GM21717 (cell line): ENCODE measurements at regions not wholly inside any gene's neighbourhood (a gene's known extent, or its start where the extent isn't known, plus 50 kb on each side); places are given as distances from the start of the nearest gene placed in this dataset.
"Not testable (repeated sequence)": the region's sequence is repeated elsewhere in the genome, so short reads cannot be mapped to it uniquely, and the experiment has no call there.

Experiments used
- ATAC-seq: cut with Tn5 transposase; IDR thresholded peaks from one replicate; pipeline ENCODE4 v1.9.1; 2021; ENCODE audit warnings: mild to moderate bottlenecking, moderate library complexity; ENCODE audit not compliant: unreplicated experiment

DNA sequence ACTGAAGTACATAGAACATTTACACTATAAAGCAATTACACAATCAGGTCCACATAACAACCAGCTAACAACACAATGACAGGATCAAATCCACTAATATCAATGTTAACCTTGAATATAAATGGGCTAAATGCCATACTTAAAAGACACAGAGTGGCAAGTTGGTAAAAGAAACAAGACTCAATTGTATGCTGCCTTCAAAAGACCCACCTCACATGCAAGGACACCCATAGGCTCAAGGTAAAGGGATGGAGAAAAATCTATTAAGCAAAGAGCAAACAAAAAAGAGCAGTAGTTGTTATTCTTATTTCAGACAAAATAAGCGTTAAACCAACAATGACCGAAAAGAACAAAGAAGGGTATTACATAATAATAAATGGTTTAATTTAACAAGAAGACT lies 183.3 kb downstream of the PYDC2 start:
- no peak for ATAC-seq

DNA sequence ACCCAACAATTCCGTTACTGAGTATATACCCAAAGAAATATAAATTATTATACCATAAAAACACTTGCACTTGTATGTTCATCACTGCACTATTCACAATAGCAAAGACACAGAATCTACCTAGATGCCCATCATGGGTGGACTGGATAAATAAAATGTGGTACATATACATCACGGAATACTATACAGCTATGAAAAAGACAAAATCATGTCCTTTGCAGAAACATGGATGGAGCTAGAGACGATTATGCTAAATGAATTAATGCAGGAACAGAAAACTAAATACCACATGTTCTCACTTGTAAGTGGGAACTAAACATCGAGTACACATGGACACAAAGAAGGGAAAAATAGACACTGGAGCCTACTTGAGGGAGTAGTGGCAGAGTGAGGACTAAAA lies 185.3 kb downstream of the PYDC2 start:
- no peak for ATAC-seq

DNA sequence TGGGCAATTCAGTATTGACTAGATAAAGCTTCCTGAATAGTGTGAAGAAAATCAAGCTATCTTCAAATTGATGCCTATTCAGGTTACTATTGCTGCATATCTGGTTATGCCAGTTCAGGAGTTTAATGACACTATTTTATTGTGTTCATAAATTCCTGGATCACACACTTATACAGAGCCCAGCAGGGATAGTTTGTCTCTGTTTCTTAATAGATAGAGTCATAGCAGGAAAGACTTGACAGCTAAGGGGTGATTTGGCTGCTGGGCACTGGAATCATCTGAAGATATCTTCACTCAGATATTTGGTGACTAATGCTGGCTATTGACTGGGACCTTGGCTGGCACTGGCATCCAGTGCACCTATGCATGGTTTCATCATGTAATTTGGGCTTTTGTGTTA lies 187.8 kb downstream of the PYDC2 start:
- no peak for ATAC-seq

DNA sequence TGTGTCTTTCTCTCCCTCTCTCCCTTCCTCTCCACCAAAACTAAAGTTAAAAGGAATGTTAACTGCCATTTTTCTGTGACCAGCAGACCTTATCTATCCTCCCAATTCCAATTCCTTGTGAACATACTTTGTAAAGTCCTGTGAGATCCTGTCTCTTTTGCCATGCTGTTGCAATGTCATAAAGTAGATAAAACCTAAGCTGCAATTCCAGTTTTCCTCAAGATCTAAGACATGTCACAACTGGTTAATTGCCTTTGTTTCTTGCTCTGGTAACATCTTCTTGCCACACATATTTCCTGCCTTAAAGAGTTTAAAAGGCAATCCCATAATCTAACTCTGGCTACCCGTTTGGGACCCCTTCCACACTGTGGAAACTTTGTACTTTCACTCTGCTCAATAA lies 188.7 kb downstream of the PYDC2 start:
- no peak for ATAC-seq

DNA sequence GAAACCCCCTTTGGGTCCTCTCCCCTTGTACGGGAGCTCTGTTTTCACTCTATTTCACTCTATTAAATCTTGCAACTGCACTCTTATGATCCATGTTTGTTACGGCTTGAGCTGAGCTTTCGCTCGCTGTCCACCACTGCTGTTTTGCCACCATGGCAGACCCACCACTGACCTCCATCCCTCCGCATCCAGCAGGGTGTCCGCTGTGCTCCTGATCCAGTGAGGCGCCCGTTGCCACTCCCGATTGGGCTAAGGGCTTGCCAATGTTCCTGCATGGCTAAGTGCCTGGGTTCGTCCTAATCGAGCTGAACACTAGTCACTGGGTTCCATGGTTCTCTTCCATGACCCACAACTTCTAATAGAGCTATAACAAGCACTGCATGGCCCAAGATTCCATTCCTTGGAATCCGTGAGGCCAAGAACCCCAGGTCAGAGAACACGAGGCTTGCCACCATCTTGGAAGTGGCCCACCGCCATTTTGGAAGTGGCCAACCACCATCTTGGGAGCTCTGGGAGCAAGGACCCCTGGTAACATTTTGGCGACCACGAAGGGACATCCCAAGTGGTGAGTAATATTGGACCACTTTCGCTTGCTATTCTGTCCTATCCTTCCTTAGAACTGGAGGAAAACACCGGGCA lies 197.9 kb downstream of the PYDC2 start:
- ATAC-seq = not testable (repeated sequence)

DNA sequence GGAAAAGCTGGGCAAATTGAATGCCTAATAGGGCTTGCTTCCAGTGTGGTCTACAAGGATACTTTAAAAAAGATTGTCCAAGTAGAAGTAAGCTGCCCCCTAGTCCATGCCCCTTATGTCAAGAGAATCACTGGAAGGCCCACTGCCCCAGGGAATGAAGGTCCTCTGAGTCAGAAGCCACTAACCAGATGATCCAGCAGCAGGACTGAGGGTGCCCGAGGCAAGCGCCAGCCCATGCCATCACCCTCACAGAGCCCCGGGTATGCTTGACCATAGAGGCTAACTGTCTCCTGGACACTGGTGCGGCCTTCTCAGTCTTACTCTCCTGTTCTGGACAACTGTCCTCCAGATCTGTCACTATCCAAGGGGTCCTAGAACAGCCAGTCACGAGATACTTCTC lies 201.2 kb downstream of the PYDC2 start:
- ATAC-seq = not testable (repeated sequence)

DNA sequence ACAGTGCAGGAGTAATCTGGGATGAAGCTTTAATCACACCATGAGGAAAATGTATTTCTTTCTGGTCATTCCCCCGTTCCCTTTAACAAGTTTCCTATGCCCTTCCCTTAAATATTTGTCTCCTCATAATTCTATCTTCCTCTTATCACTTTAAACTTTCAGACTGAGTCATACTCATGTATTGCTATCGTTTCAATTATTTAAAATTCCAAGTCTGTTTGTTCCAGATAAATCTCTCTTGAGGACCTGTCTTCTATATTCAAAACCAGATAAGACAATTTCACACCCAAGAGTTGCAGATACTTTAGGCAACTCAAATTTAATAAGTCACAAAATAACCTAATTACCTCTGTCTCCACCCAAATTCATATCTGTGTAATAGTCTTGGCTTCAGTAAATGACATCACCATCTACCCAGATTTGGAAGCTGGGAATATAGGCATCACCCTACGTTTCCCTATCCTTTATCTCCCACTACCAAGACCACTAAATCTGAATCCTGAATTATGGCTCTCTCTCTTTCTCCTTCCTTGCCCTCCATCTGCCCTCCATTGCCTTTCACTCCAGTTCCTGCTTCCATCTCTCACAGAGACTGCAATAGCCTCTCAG lies 220.1 kb downstream of the PYDC2 start:
- no peak for ATAC-seq

DNA sequence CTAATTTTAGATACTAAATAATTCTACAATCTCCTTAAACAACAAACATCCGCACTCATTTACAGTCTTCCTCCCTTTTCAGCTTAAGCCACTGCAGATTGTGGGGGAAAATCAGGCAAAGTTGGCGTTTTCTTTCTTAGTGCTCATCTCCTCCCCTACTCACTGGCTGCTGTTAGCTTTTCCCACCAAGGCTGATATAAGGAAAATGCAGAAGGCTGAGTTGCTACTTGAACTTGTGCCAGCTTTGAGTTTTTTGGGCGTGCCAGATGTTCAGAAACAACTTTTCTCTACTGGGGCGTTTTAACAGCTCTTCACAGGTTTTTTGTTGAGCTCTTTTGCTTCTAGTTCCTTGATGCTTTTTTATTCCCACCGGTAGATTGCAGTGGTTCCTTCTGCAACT lies 222.0 kb downstream of the PYDC2 start:
- ATAC-seq = no peak

DNA sequence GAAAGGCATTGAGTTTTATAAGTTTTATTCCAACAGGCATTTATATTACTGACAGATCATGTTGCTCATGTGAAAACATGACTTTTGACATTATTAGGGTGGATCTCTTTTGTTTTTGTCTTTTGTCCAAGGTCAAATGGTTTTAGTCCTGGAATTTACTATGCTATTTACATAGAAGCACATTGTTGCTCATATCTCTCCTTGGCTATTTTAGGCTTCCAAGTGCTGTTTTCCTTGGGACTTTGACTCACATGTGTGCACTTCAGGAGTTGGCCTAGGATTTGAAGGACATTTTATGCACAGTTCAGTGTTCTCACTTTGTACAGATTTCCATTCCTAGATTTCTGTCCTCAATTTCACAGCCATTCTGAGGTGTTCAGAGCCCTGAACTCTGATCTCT lies 225.7 kb downstream of the PYDC2 start:
- no peak for ATAC-seq

DNA sequence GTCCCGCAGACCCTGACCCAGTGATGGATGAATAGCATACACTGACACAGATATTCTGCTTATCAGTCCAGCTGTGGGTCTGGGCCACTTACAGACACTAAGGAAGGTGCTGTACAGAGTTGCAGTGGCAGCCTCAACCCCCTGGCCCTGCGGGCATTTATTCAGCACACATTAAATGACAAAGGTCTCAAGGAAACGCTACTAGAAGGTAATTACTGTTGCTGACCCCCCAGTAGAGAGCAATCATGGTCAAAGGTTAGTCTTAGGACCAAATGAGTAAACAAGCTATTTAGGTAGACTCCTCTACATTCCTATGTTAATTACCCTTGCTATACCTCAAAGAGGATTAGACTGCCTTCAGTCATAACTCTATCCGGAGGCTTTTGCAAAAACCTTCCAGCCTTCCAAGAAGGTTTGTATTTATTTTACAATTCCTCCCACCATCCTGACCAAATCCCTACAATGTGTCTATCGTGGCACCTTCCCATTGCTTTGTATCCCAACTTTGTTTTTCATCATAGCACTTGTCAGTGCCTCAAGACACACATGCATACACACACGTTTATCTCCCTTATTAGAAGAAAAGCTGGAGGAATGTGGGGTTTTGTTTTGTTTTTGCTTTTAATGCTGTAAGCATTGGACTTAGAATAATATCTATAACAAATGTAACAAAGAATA lies 227.9 kb downstream of the PYDC2 start:
- no peak for ATAC-seq

DNA sequence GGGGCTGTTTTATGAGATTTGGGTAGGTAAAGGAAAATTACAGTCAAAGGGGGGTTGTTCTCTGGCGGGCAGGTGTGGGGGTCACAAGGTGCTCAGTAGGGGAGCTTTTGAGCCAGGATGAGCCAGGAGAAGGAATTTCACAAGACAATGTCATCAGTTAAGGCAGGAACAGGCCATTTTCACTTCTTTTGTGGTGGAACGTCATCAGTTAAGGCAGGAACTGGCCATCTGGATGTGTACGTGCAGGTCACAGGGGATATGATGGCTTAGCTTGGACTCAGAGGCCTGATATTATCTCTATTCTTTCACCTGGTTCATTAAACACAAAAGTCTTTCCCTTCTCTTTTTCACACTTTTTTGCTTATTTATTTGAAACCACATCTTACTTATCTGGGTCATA lies 230.2 kb downstream of the PYDC2 start:
- not testable (repeated sequence) for ATAC-seq

DNA sequence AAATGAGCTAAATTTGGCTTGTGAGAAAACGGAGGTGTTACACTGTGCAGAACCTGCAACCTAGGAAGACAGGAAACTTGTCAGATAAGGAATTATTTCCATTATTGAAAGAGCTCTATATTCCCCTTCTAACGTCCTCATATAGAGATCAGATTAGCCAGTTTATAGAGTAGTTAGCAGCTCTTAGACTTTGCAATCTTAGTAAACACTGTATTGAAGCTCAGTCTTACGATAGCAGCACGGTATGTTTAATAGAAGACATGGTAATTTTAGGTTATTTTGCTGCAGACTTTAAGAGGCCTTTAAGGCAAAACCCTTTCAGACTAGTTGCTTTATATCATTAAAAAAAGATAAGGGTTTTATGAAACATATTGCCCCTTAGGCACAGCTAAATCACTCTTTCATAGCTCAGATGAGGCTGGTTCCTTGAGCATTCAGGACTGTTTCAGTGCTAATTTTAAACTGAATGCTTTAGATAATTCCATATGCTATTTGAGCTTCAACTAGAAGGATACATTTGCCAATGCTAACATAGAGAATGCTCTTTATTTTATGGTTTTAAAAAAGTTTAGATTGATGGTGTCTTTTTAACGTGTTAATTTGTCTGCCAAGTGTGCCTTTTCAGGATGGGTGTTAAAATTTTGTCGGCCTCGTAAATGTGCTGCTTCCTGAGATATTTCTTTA lies 234.3 kb downstream of the PYDC2 start:
- ATAC-seq = no peak

DNA sequence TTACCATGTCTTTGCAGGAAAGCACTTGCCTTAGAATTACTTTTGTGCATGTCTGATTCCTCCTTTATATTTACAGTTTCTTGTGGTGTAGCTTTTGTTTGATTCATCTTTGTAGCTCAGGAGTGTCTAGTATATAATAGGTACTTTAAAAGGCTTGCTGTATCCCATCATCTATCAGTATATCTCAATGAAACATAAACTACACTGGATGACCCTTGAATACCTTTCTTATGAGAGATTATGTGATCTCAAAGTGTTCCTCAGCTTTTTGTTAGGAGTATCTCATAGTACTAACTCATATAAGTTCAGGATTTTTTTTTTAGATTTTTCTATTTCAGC lies 234.8 kb downstream of the PYDC2 start:
- no peak for ATAC-seq

DNA sequence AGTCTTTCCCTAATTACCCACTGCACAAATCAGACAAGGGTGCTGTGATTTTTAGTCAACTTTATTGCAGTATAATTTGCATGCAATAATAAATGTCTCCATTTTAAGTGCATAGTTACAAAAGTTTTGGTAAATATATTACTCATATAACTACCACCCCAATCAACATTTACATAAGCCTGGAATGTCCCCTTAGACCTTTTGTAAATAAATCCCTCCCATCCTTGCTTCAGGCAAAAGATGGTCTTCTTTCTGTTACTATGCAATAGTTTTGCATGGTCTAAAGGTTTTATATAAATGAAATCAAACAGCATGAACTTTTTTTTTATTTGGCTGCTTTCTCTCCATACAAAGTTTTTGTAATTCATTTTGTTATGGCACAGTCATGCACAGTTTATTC lies 235.4 kb downstream of the PYDC2 start:
- ATAC-seq = no peak

DNA sequence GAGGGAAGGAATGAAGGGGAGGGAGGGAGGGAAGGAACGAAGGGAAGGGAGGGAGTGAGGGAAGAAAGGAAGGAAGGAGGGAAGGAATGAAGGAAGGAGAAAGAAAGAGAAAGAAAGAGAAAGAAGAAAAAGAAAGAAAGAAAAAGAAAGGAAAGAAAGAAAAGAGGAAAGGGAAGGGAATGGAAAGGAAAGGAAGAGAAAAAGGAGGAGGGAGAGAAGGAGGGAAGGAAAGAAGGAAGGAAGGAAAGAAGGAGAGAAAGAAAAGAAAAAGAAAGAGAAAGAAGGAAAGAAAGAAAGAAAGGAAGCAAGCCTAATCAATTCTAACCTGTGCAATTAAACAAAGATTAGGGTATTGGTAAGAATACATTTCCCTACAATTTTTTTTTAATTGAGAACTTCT lies 238.6 kb downstream of the PYDC2 start:
- ATAC-seq = no peak

DNA sequence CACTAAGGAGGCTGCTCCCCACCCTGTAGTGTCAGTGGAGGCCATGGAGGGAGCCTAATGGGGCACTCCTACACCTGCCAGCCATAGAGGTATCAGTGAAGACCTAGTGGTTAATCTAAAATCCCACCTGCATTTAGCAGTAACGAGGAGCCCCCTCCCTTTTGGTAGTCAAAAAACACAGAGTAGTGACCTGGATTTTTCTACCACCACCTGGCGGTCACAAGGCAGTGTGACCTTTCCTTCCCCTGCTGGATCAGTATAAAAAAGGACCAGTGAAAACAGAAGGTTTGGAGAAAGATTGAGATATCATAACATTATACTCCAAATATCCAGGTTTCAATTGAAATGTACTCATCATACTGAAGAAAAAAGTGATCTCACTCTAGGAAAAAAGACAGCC lies 241.2 kb downstream of the PYDC2 start:
- ATAC-seq = no peak

DNA sequence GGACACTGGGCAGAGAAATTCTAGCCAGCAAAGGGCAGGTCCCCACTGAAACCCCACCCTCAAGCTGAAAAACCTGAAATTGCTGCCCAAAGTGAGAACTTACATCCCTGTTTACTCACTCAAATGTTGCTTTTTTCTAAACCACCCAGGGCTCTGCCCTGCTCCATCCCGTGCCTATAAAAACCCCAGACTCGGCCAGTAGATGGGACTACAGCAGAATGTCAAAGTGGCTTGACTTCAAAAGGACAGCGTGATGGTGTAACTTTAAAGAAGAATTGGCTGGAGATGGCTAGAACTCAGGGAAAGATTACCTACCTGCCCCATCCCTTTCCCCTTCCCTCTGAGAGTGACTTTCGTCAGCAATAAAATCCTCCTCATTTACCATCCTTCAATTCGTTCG lies 246.9 kb downstream of the PYDC2 start:
- no peak for ATAC-seq

DNA sequence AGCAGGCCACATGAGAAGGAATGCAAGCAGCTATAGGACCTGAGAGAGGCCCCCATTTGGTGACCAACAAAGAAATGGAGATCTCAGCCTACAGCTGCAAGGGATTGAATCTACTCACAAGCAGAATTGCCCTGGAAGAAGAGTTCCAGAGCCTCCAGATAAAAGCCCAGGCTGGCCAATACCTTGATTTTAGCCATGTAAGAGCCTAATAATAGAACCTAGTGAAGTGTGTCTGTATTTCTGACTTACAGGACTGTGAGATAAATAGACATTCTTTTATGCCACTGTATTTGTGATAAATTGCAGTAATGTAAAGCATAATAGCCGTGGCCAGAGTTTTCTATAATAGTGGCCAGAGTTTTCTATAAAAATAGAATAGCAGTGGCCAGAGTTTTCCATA lies 254.6 kb downstream of the PYDC2 start:
- no peak for ATAC-seq

DNA sequence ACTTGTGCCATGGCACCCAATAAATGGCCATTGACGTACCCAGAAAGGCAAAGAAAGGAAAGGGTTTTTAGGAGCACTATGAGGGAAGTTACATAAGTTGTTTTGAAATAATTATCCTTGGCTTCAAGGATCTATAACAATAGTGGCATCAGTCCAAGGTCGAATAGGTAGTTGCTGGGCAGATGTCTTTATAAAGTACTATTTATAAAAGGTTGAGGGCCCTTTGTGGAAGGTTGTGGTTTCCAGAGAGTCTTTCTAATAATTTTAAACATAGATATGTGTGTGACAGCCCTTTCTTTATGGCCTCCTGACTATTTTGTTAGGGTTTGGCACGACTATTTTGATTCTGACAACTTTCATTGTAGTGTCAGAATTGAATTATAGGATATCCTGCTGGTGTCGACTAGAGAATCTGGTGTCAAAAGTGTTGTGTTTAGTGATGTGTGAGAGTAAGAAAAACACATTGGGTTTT lies 260.5 kb downstream of the PYDC2 start:
- ATAC-seq = no peak

DNA sequence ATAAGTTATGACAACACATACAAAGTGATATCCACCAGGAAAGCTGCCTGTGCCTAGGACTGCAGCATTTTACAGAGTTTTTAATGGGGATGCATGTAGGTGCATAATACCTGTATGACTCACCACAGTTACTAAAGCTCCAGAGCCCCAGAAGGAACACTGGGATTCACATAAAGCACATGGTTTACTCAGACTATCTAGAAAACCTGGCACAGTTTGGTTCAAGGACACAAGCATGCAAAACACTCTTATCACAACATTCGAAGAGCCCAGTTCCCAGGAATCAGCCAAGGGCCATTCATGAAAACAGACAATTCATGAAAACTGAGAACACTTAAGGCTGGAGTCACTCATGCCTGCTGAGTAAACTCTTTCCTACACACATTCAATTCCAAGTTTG lies 261.0 kb downstream of the PYDC2 start:
- ATAC-seq = no peak

DNA sequence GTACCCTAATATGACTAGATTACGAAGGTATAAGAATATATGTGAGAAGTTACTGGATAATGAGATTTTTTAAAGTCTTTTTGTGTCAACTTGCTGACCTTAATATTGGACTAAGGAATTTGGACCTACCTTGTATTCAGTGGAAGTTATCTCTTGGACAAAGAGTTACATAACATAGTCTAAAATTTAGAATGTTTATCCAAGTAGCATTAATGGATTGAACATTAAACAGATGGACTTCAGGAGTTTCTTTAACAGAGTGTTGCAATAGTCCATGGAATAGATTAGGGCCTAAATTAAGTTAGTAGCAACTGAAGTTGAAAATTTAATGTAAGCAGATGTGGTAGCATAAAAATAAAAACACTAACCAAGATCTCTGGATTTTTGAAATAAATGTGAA lies 266.4 kb downstream of the PYDC2 start:
- ATAC-seq = no peak

DNA sequence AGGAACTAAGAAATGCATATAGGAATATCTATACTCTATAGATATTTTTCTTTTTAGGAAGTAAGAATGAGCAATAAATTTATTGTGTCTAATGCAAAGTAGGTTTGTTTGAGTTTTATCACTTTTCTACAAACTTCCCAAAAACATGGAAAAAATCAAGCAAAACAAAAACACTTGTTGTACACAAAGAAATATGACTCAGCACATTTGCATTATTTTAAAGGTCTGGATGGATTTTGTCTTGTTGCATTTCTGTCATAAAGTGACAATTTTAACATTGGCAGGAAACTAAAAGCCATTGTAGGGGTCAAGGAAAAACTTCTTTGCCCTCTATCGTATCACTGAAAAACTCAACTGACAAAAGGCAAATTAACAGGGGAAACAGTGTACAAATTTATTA lies 267.2 kb downstream of the PYDC2 start:
- no peak for ATAC-seq
